Stimulated activated naive B cell treated with anti-CD40 and anti-IgM and Interleukin-4, amounts not matched to agents 10 μg/mL and 1 μg/mL and 100 μg/mL, for 72 hours (primary cell): ENCODE measurements at regions not wholly inside any gene's neighbourhood (a gene's known extent, or its start where the extent isn't known, plus 50 kb on each side); places are given as distances from the start of the nearest gene placed in this dataset.
A peak's percentile ranks its signal among the peaks of the same experiment; 100 is the strongest.

Experiments used
- ATAC-seq, 2 donors: fragments of 150-1000 bp; cut with Tn5 transposase; replicated peaks; 2 replicates each; pipeline ENCODE4 v1.10.0; 2021; ENCODE audit warnings: moderate library complexity in 1 of 2
- DNase-seq: peaks from one replicate; pipeline ENCODE4 v3.0.0; 2021
- H3K27ac Mint-ChIP-seq: one replicate; pipeline ENCODE4 v1.8.0; 2022; ENCODE audit warnings: mild to moderate bottlenecking, mixed read lengths
- H3K27me3 Mint-ChIP-seq, 2 donors: one replicate each; pipeline ENCODE4 v1.8.0; 2022; ENCODE audit warnings: mixed read lengths in 2 of 2
- H3K36me3 Mint-ChIP-seq, 2 donors: one replicate each; pipeline ENCODE4 v1.8.0; 2022; ENCODE audit warnings: mixed read lengths in 2 of 2, mild to moderate bottlenecking in 1 of 2
- H3K4me1 Mint-ChIP-seq, 2 donors: one replicate each; pipeline ENCODE4 v1.8.0; 2022; ENCODE audit warnings: mixed read lengths in 2 of 2, mild to moderate bottlenecking in 1 of 2
- H3K4me3 Mint-ChIP-seq, 2 donors: one replicate each; pipeline ENCODE4 v1.8.0; 2022; ENCODE audit warnings: mild to moderate bottlenecking in 2 of 2, mixed read lengths in 2 of 2, moderate library complexity in 1 of 2
- H3K9me3 Mint-ChIP-seq, 2 donors: one replicate each; pipeline ENCODE4 v1.8.0; 2022; ENCODE audit warnings: mixed read lengths in 2 of 2, mild to moderate bottlenecking in 1 of 2

- DNase-seq (peak; percentile 2), ATAC-seq (peak in 1 of 2 donors; percentile 42)
- H3K27ac Mint-ChIP-seq: no peak overlapping the region
- peaks cover 10 to 19% of the 10 kb centered on the region in 2 donors for H3K27me3 Mint-ChIP-seq
- H3K4me1 Mint-ChIP-seq: peaks cover 0 to 5% of the 10 kb centered on the region in 2 donors
- no peaks in the 10 kb centered on the region for H3K36me3 Mint-ChIP-seq
- no peak overlapping the region for H3K4me3 Mint-ChIP-seq
- H3K9me3 Mint-ChIP-seq: peaks cover 5 to 6% of the 10 kb centered on the region in 2 donors
These were observed 103.6 kb downstream of the PAX1 start for GRCh38 chr20:21808863-21809664.

- DNase-seq: no peak
- Mint-ChIP-seq H3K9me3 (peaks cover 5 to 6% of the 10 kb centered on the region in 2 donors), H3K27me3 (peaks cover 10 to 19% of the 10 kb centered on the region in 2 donors), H3K4me1 (peaks cover 0 to 5% of the 10 kb centered on the region in 2 donors), H3K27ac (no peak overlapping the region), H3K4me3 (no peak overlapping the region), H3K36me3 (no peaks in the 10 kb centered on the region)
- no peak for ATAC-seq
These were observed 102.7 kb downstream of the PAX1 start for GRCh38 chr20:21808139-21808538.

- Mint-ChIP-seq H3K27ac (no peak overlapping the region), H3K36me3 (no peaks in the 10 kb centered on the region), H3K9me3 (peaks cover 5 to 6% of the 10 kb centered on the region in 2 donors), H3K4me1 (peaks cover 0 to 5% of the 10 kb centered on the region in 2 donors), H3K4me3 (no peak overlapping the region), H3K27me3 (peaks cover 10 to 19% of the 10 kb centered on the region in 2 donors)
- DNase-seq: no peak
- ATAC-seq: no peak
These were observed 99.3 kb downstream of the PAX1 start for GRCh38 chr20:21804802-21805201.

- H3K27me3 Mint-ChIP-seq: peaks cover 7 to 14% of the 10 kb centered on the region in 2 donors
- H3K9me3 Mint-ChIP-seq: peaks cover 8 to 11% of the 10 kb centered on the region in 2 donors
- no peaks in the 10 kb centered on the region for H3K4me1 Mint-ChIP-seq
- no peak overlapping the region for H3K27ac Mint-ChIP-seq
- no peak for DNase-seq
- H3K4me3 Mint-ChIP-seq: no peak overlapping the region
- no peaks in the 10 kb centered on the region for H3K36me3 Mint-ChIP-seq
- no peak for ATAC-seq
These were observed 95.7 kb downstream of the PAX1 start for GRCh38 chr20:21801193-21801592.

- no peaks in the 10 kb centered on the region for H3K36me3 Mint-ChIP-seq
- DNase-seq (no peak), ATAC-seq (no peak)
- H3K27ac Mint-ChIP-seq: no peak overlapping the region
- H3K4me3 Mint-ChIP-seq: no peak overlapping the region
- H3K27me3 Mint-ChIP-seq: peaks cover 7 to 11% of the 10 kb centered on the region in 2 donors
- peaks cover 5 to 9% of the 10 kb centered on the region in 2 donors for H3K9me3 Mint-ChIP-seq
- H3K4me1 Mint-ChIP-seq: no peaks in the 10 kb centered on the region
These were observed 92.9 kb downstream of the PAX1 start for GRCh38 chr20:21798384-21798783.

- Mint-ChIP-seq H3K27ac (no peak overlapping the region), H3K36me3 (no peaks in the 10 kb centered on the region), H3K9me3 (peaks cover 5 to 9% of the 10 kb centered on the region in 2 donors), H3K4me1 (no peaks in the 10 kb centered on the region), H3K4me3 (no peak overlapping the region), H3K27me3 (peaks cover 7 to 14% of the 10 kb centered on the region in 2 donors)
- DNase-seq (no peak), ATAC-seq (no peak)
These were observed 90.6 kb downstream of the PAX1 start for GRCh38 chr20:21796059-21796458.

- no peak for DNase-seq
- Mint-ChIP-seq H3K27ac (no peak overlapping the region), H3K36me3 (no peaks in the 10 kb centered on the region), H3K27me3 (peaks cover 6 to 7% of the 10 kb centered on the region in 2 donors), H3K4me1 (no peaks in the 10 kb centered on the region), H3K4me3 (no peak overlapping the region), H3K9me3 (peaks cover 1 to 5% of the 10 kb centered on the region in 2 donors)
- ATAC-seq: no peak
These were observed 82.6 kb downstream of the PAX1 start for GRCh38 chr20:21788082-21788481.

GRCh38 chr20:21781446-21782075 lies 76.1 kb downstream of the PAX1 start:
- no peak for DNase-seq
- Mint-ChIP-seq H3K27me3 (peaks cover 1 to 4% of the 10 kb centered on the region in 2 donors), H3K4me3 (no peak overlapping the region), H3K27ac (no peak overlapping the region), H3K9me3 (peaks cover 5 to 10% of the 10 kb centered on the region in 2 donors), H3K36me3 (no peaks in the 10 kb centered on the region), H3K4me1 (no peaks in the 10 kb centered on the region)
- ATAC-seq: no peak

GRCh38 chr20:21780528-21780927 lies 75.1 kb downstream of the PAX1 start:
- DNase-seq (no peak), ATAC-seq (no peak)
- Mint-ChIP-seq H3K4me3 (no peak overlapping the region), H3K27me3 (peaks cover 0 to 7% of the 10 kb centered on the region in 2 donors), H3K9me3 (peaks cover 5 to 7% of the 10 kb centered on the region in 2 donors), H3K4me1 (no peaks in the 10 kb centered on the region), H3K27ac (no peak overlapping the region), H3K36me3 (no peaks in the 10 kb centered on the region)
